ENCODE measurements at regions not wholly inside any gene's neighbourhood (a gene's known extent, or its start where the extent isn't known, plus 50 kb on each side); places are given as distances from the start of the nearest gene placed in this dataset.
"Not testable (repeated sequence)": the region's sequence is repeated elsewhere in the genome, so short reads cannot be mapped to it uniquely, and the experiment has no call there.

DNA sequence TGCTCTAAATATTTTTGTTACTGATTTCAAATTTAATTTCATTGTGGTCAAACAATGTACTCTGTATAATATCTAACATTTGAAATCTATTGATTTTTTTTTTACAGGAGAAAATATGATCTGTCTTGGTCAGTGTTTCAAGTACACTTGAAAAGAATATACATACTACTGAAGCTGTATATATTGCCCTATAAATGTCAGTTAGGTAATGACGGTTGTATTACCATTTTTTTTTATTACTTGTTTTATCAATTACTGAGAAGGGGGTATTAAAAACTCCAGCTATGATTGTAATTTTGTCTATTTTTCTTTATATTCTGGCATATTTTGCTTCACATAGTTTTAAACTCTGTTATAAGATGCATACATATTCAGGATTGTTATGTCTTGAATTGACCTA lies 59.7 kb upstream of the CACHD1 start:
- H2AK5ac ChIP-seq (ENCODE audit: low read depth, low read length), result no peak overlapping the region
- H2AK9ac ChIP-seq (replicated peaks; ENCODE audit: low read depth, low read length, poor library complexity), result no peak overlapping the region
- H3K27ac ChIP-seq (ENCODE audit: insufficient read depth, low read length), result no peak overlapping the region
- H3K9me1 ChIP-seq (ENCODE audit: insufficient read depth, low read length), result no peaks in the 10 kb centered on the region
- no peak for ATAC-seq (ENCODE audit: low read depth)
- H3K9me3 ChIP-seq (ENCODE audit: control insufficient read depth, insufficient read depth, low read length), result no peaks in the 10 kb centered on the region
- no peak overlapping the region for H4K8ac ChIP-seq (ENCODE audit: low read depth in 2 of 2, low read length in 2 of 2)
- no peaks in the 10 kb centered on the region for H3K27me3 ChIP-seq (ENCODE audit: control insufficient read depth, insufficient read depth, low read length)
- H3K4me1 ChIP-seq (ENCODE audit: control insufficient read depth, insufficient read depth, low read length), result no peaks in the 10 kb centered on the region
- no peak overlapping the region for H4K91ac ChIP-seq (ENCODE audit: insufficient read depth, low read depth, low read length)
- ChIA-PET POLR2A (ENCODE audit: unreplicated experiment) (no interaction called here), CTCF (no interaction called here)
- H2BK5ac ChIP-seq (ENCODE audit: low read depth, low read length, poor library complexity, severe bottlenecking), result no peak overlapping the region
- H3K4me3 ChIP-seq (ENCODE audit: insufficient read depth, low read depth, low read length), result no peak overlapping the region
- no peak overlapping the region for H2BK20ac ChIP-seq (ENCODE audit: low read depth, low read length)
- no peak overlapping the region for H3K4ac ChIP-seq (ENCODE audit: low read depth, low read length)
- no peak overlapping the region for H2AFZ ChIP-seq (replicated peaks; ENCODE audit: low read length, poor library complexity)
- H4K20me1 ChIP-seq (ENCODE audit: insufficient read depth, low read length), result no peaks in the 10 kb centered on the region
- no peak overlapping the region for H3K9ac ChIP-seq (ENCODE audit: low read depth, low read length)
- H2BK120ac ChIP-seq (ENCODE audit: low read depth, low read length), result no peak overlapping the region
- WGBS, 2 experiments (ENCODE audit: extremely low coverage in 2 of 2, insufficient read length in 1 of 2), result no CpG with 5 or more reads among the region's 1 CpG
- no peak overlapping the region for H3K56ac ChIP-seq (ENCODE audit: extremely low read depth, insufficient read depth, low read length)
- in situ Hi-C loops (cut with MboI; ENCODE audit: low sequenced_read_pairs) (no loop called here), dilution Hi-C loops (cut with HindIII; ENCODE audit: low sequenced_read_pairs, unreplicated experiment) (no loop called here), intact Hi-C loops (cut with micrococcal nuclease) (no loop called here)
- no peak overlapping the region for H4K5ac ChIP-seq (ENCODE audit: low read depth, low read length)
- no peak overlapping the region for H3K4me2 ChIP-seq (ENCODE audit: low read depth, low read length)
- TF ChIP-seq CEBPB (IDR thresholded peaks at IDR 0.05; ENCODE audit: low read depth, low read length) (no peak), NFE2L2 (IDR thresholded peaks at IDR 0.05; ENCODE audit: low read depth, low read length) (no peak), MAFK (IDR thresholded peaks at IDR 0.05; ENCODE audit: low read depth, low read length) (no peak), RAD21 (IDR thresholded peaks at IDR 0.05; ENCODE audit: low read length) (no peak), POLR2A (IDR thresholded peaks at IDR 0.05; ENCODE audit: low read depth, low read length) (no peak), SMC3 (IDR thresholded peaks at IDR 0.05; ENCODE audit: low read depth, low read length) (no peak)
- H3K23ac ChIP-seq (ENCODE audit: low read depth, low read length), result no peak overlapping the region
- no peak overlapping the region for H3K14ac ChIP-seq (replicated peaks; ENCODE audit: low read depth, low read length)
- DNase-seq, result no peak
- H3K18ac ChIP-seq (ENCODE audit: low read depth, low read length), result no peak overlapping the region
- H3K79me1 ChIP-seq (ENCODE audit: low read depth in 1 of 2, low read length in 2 of 2), result no peaks in the 10 kb centered on the region
- no peaks in the 10 kb centered on the region for H3K36me3 ChIP-seq (ENCODE audit: control insufficient read depth, insufficient read depth, low read length)
- no peak overlapping the region for H2BK15ac ChIP-seq (ENCODE audit: low read depth, low read length)
- no TSS peak for BruUV-seq (replicated peaks)

DNA sequence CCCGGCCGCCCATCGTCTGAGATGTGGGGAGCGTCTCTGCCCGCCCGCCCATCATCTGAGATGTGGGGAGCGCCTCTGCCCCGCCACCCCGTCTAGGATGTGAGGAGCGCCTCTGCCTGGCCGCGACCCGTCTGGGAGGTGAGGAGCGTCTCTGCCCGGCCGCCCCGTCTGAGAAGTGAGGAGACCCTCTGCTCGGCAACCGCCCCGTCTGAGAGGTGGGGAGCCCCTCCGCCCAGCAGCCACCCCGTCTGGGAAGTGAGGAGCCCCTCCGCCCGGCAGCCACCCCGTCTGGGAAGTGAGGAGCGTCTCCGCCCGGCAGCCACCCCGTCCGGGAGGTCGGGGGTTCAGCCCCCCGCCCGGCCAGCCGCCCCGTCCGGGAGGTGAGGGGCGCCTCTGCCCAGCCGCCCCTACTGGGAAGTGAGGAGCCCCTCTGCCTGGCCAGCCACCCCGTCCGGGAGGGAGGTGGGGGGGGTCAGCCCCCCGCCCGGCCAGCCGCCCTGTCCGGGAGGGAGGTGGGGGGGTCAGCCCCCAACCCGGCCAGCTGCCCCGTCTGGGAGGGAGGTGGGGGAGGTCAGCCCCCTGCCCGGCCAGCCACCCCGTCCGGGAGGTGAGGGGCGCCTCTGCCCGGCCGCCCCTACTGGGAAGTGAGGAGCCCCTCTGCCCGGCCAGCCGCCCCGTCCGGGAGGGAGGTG lies 54.9 kb upstream of the CACHD1 start:
- CTCF ChIA-PET, result not testable (repeated sequence)

More for the DNA sequence above, 54.9 kb upstream of the CACHD1 start:
- H3K27me3 ChIP-seq (ENCODE audit: control insufficient read depth, insufficient read depth, low read length); H2BK20ac ChIP-seq (ENCODE audit: low read depth, low read length); H2BK120ac ChIP-seq (ENCODE audit: low read depth, low read length); H2BK5ac ChIP-seq (ENCODE audit: low read depth, low read length, poor library complexity, severe bottlenecking); H3K4me1 ChIP-seq (ENCODE audit: control insufficient read depth, insufficient read depth, low read length); H3K18ac ChIP-seq (ENCODE audit: low read depth, low read length); H4K5ac ChIP-seq (ENCODE audit: low read depth, low read length); H3K27ac ChIP-seq (ENCODE audit: insufficient read depth, low read length); H3K56ac ChIP-seq (ENCODE audit: extremely low read depth, insufficient read depth, low read length); H4K8ac ChIP-seq (ENCODE audit: low read depth in 2 of 2, low read length in 2 of 2); H4K91ac ChIP-seq (ENCODE audit: insufficient read depth, low read depth, low read length); H4K20me1 ChIP-seq (ENCODE audit: insufficient read depth, low read length); H3K79me1 ChIP-seq (ENCODE audit: low read depth in 1 of 2, low read length in 2 of 2); H2AK9ac ChIP-seq (replicated peaks; ENCODE audit: low read depth, low read length, poor library complexity); intact Hi-C loops (cut with micrococcal nuclease); BruUV-seq (replicated peaks); H3K9me1 ChIP-seq (ENCODE audit: insufficient read depth, low read length); H3K9ac ChIP-seq (ENCODE audit: low read depth, low read length); DNase-seq; H3K4ac ChIP-seq (ENCODE audit: low read depth, low read length); H3K36me3 ChIP-seq (ENCODE audit: control insufficient read depth, insufficient read depth, low read length); H2AFZ ChIP-seq (replicated peaks; ENCODE audit: low read length, poor library complexity); in situ Hi-C loops (cut with MboI; ENCODE audit: low sequenced_read_pairs); ATAC-seq (ENCODE audit: low read depth); dilution Hi-C loops (cut with HindIII; ENCODE audit: low sequenced_read_pairs, unreplicated experiment); H3K4me3 ChIP-seq (ENCODE audit: insufficient read depth, low read depth, low read length); H3K14ac ChIP-seq (replicated peaks; ENCODE audit: low read depth, low read length); H2BK15ac ChIP-seq (ENCODE audit: low read depth, low read length); H3K23ac ChIP-seq (ENCODE audit: low read depth, low read length); H3K4me2 ChIP-seq (ENCODE audit: low read depth, low read length); H3K9me3 ChIP-seq (ENCODE audit: control insufficient read depth, insufficient read depth, low read length); H2AK5ac ChIP-seq (ENCODE audit: low read depth, low read length); POLR2A ChIA-PET (ENCODE audit: unreplicated experiment): not testable (repeated sequence)
- no CpG with 5 or more reads among the region's 56 CpGs for WGBS, 2 experiments (ENCODE audit: extremely low coverage in 2 of 2, insufficient read length in 1 of 2)
